HUES64 (cell line): ENCODE measurements at regions not wholly inside any gene's neighbourhood (a gene's known extent, or its start where the extent isn't known, plus 50 kb on each side); places are given as distances from the start of the nearest gene placed in this dataset.
"Not testable (repeated sequence)": the region's sequence is repeated elsewhere in the genome, so short reads cannot be mapped to it uniquely, and the experiment has no call there.

Experiments used
- H3K27ac ChIP-seq: 2 replicates; pipeline ENCODE4 v1.7.0; 2013; ENCODE audit warnings: low read depth, low read length, inconsistent platforms
- H3K27me3 ChIP-seq: 2 replicates; pipeline ENCODE4 v1.6.1; 2013; ENCODE audit warnings: mild to moderate bottlenecking, low read length; ENCODE audit not compliant: insufficient read depth
- H3K36me3 ChIP-seq: 2 replicates; pipeline ENCODE4 v1.6.1; 2013; ENCODE audit warnings: mild to moderate bottlenecking, low read length; ENCODE audit not compliant: insufficient read depth
- H3K4me1 ChIP-seq: 2 replicates; pipeline ENCODE4 v1.6.1; 2013; ENCODE audit warnings: mild to moderate bottlenecking, low read length, moderate library complexity; ENCODE audit not compliant: insufficient read depth
- H3K4me3 ChIP-seq: 2 replicates; pipeline ENCODE4 v1.5.1; 2013; ENCODE audit warnings: mild to moderate bottlenecking, low read length, moderate library complexity
- H3K9ac ChIP-seq: 2 replicates; pipeline ENCODE4 v1.6.1; 2013; ENCODE audit warnings: mild to moderate bottlenecking, low read depth, low read length
- H3K9me3 ChIP-seq: 2 replicates; pipeline ENCODE4 v1.6.1; 2013; ENCODE audit warnings: low read depth, low read length; ENCODE audit not compliant: insufficient read depth
- WGBS: fragments of 150-250, 120-280 bp; methylation state at CpG from one replicate; pipeline ENCODE4 v1.1.7; 2013; ENCODE audit warnings: missing lambda C conversion rate; 5-methylcytosine and 5-hydroxymethylcytosine counted together

GRCh38 chr3:125768821-125769220 lies 173.5 kb upstream of the OSBPL11 start:
- H3K27me3 ChIP-seq = peaks cover 21% of the 10 kb centered on the region
- H3K36me3 ChIP-seq, H3K4me1 ChIP-seq, H3K27ac ChIP-seq, H3K9me3 ChIP-seq, H3K4me3 ChIP-seq, H3K9ac ChIP-seq: not testable (repeated sequence)
- 75% methylated on average over 5 of the region's 7 CpGs for WGBS

- not testable (repeated sequence) for H3K36me3 ChIP-seq, H3K4me3 ChIP-seq, H3K9me3 ChIP-seq, H3K9ac ChIP-seq, H3K4me1 ChIP-seq, H3K27ac ChIP-seq
- WGBS = 77% methylated on average over 12 of the region's 13 CpGs
- peaks cover 11% of the 10 kb centered on the region for H3K27me3 ChIP-seq
These were observed 176.2 kb upstream of the OSBPL11 start for GRCh38 chr3:125771506-125771905.

- not testable (repeated sequence) for H3K27me3 ChIP-seq, H3K9me3 ChIP-seq, H3K4me1 ChIP-seq, H3K27ac ChIP-seq, H3K36me3 ChIP-seq, H3K9ac ChIP-seq, H3K4me3 ChIP-seq
- 78% methylated on average over 5 of the region's 7 CpGs for WGBS
These were observed 179.2 kb upstream of the OSBPL11 start for GRCh38 chr3:125774433-125775034.

- not testable (repeated sequence) for H3K4me3 ChIP-seq, H3K4me1 ChIP-seq, H3K27me3 ChIP-seq, H3K36me3 ChIP-seq, H3K27ac ChIP-seq, H3K9me3 ChIP-seq, H3K9ac ChIP-seq
- no CpG with 5 or more reads among the region's 3 CpGs for WGBS
These were observed 179.8 kb upstream of the OSBPL11 start for GRCh38 chr3:125775106-125775505.

- not testable (repeated sequence) for H3K27me3 ChIP-seq, H3K4me1 ChIP-seq, H3K9me3 ChIP-seq, H3K36me3 ChIP-seq, H3K27ac ChIP-seq, H3K4me3 ChIP-seq, H3K9ac ChIP-seq
- 78% methylated on average over 5 of the region's 7 CpGs for WGBS
These were observed 180.5 kb upstream of the OSBPL11 start for GRCh38 chr3:125775606-125776294.

- H3K36me3 ChIP-seq, H3K4me3 ChIP-seq, H3K27ac ChIP-seq, H3K4me1 ChIP-seq, H3K9me3 ChIP-seq, H3K27me3 ChIP-seq, H3K9ac ChIP-seq: not testable (repeated sequence)
- 18% methylated on average over 1 of the region's 1 CpG for WGBS
These were observed 184.0 kb upstream of the OSBPL11 start for GRCh38 chr3:125779276-125779675.

GRCh38 chr3:125779918-125780317 lies 184.6 kb upstream of the OSBPL11 start:
- not testable (repeated sequence) for H3K4me3 ChIP-seq

GRCh38 chr3:125781678-125782077 lies 186.4 kb upstream of the OSBPL11 start:
- 94% methylated on average over 2 of the region's 2 CpGs for WGBS
- H3K36me3 ChIP-seq, H3K4me1 ChIP-seq, H3K27me3 ChIP-seq, H3K27ac ChIP-seq, H3K9ac ChIP-seq, H3K9me3 ChIP-seq, H3K4me3 ChIP-seq: not testable (repeated sequence)

More at GRCh38 chr3:125779918-125780317, 184.6 kb upstream of the OSBPL11 start:
- H3K4me1 ChIP-seq, H3K27me3 ChIP-seq, H3K9me3 ChIP-seq, H3K27ac ChIP-seq, H3K9ac ChIP-seq, H3K36me3 ChIP-seq: not testable (repeated sequence)
- 84% methylated on average over 5 of the region's 5 CpGs for WGBS

- H3K9ac ChIP-seq, H3K36me3 ChIP-seq, H3K27me3 ChIP-seq, H3K4me3 ChIP-seq, H3K27ac ChIP-seq, H3K4me1 ChIP-seq, H3K9me3 ChIP-seq: not testable (repeated sequence)
- 95% methylated on average over 2 of the region's 3 CpGs for WGBS
These were observed 178.7 kb upstream of the ROPN1B start for GRCh38 chr3:125790312-125790711.

GRCh38 chr3:125791021-125791420 lies 178.0 kb upstream of the ROPN1B start:
- H3K36me3 ChIP-seq, H3K9me3 ChIP-seq, H3K4me3 ChIP-seq, H3K27ac ChIP-seq, H3K9ac ChIP-seq, H3K27me3 ChIP-seq, H3K4me1 ChIP-seq: not testable (repeated sequence)
- 96% methylated on average over 1 of the region's 1 CpG for WGBS

- not testable (repeated sequence) for H3K4me3 ChIP-seq, H3K36me3 ChIP-seq, H3K27me3 ChIP-seq, H3K9me3 ChIP-seq, H3K4me1 ChIP-seq, H3K9ac ChIP-seq, H3K27ac ChIP-seq
- WGBS = 87% methylated on average over 4 of the region's 4 CpGs
These were observed 159.0 kb upstream of the ROPN1B start for GRCh38 chr3:125810010-125810409.

GRCh38 chr3:125822175-125822574 lies 146.8 kb upstream of the ROPN1B start:
- H3K9ac ChIP-seq, H3K4me3 ChIP-seq, H3K36me3 ChIP-seq, H3K27ac ChIP-seq, H3K27me3 ChIP-seq, H3K9me3 ChIP-seq, H3K4me1 ChIP-seq: not testable (repeated sequence)
- 80% methylated on average over 5 of the region's 5 CpGs for WGBS
